ENCODE measurements at regions not wholly inside any gene's neighbourhood (a gene's known extent, or its start where the extent isn't known, plus 50 kb on each side); places are given as distances from the start of the nearest gene placed in this dataset.

- Histone ChIP-seq H3K4me1 (no peaks in the 10 kb centered on the region), H3K4me3 (no peak overlapping the region), H3K27ac (no peak overlapping the region), H3K4me2 (no peak overlapping the region), H3K9me3 (no peaks in the 10 kb centered on the region)
- WGBS (ENCODE audit: missing lambda C conversion rate), result 76% methylated on average over 7 of the region's 7 CpGs
- ChIA-PET CTCF (no interaction called here), POLR2A (no interaction called here)
- ATAC-seq (no peak), DNase-seq (ENCODE audit: low read depth in 1 of 2, low spot score in 1 of 2) (no peak), FAIRE-seq (no peak)
- TF ChIP-seq JUNB (IDR thresholded peaks at IDR 0.05) (no peak), ZC3H11A (IDR thresholded peaks at IDR 0.05) (no peak), HEYL (CRISPR knock-in tag; IDR thresholded peaks at IDR 0.05) (no peak), RCOR1 (IDR thresholded peaks at IDR 0.05; ENCODE audit: low read depth, low read length) (no peak), NR3C1 (IDR thresholded peaks at IDR 0.05) (no peak), ATOH8 (CRISPR knock-in tag; IDR thresholded peaks at IDR 0.05; ENCODE audit: low read depth) (no peak), TFCP2L1 (CRISPR knock-in tag; IDR thresholded peaks at IDR 0.05) (no peak), E2F6 (IDR thresholded peaks at IDR 0.05; ENCODE audit: borderline replicate concordance, low read depth) (no peak), HES2 (IDR thresholded peaks at IDR 0.05) (no peak), KDM1A (IDR thresholded peaks at IDR 0.05; ENCODE audit: low read depth) (no peak), NFE2L2 (conservative IDR thresholded peaks at IDR 0.05; ENCODE audit: low read length) (no peak), ESRRA (IDR thresholded peaks at IDR 0.05; ENCODE audit: borderline replicate concordance, low read length) (no peak), RNF2 (IDR thresholded peaks at IDR 0.05; ENCODE audit: borderline replicate concordance, low read depth) (no peak), SMC3 (IDR thresholded peaks at IDR 0.05) (no peak), GATA3 (IDR thresholded peaks at IDR 0.05; ENCODE audit: borderline replicate concordance) (no peak), ZFP36 (IDR thresholded peaks at IDR 0.05; ENCODE audit: borderline replicate concordance, partially characterized antibody) (no peak)
Observed at GRCh38 chr4:85018983-85019382, 52.5 kb upstream of the WDFY3 start.

GRCh38 chr4:85019411-85019810, 52.9 kb upstream of the WDFY3 start:
- Histone ChIP-seq H3K9me3 (no peaks in the 10 kb centered on the region), H3K4me2 (no peak overlapping the region), H3K27ac (no peak overlapping the region), H3K4me3 (no peak overlapping the region), H3K4me1 (no peaks in the 10 kb centered on the region)
- DNase-seq (ENCODE audit: low read depth in 1 of 2, low spot score in 1 of 2) (no peak), ATAC-seq (no peak), FAIRE-seq (no peak)
- ChIA-PET POLR2A (no interaction called here), CTCF (no interaction called here)
- TF ChIP-seq RAD21 (conservative IDR thresholded peaks at IDR 0.05 in 1 of 2, IDR thresholded peaks at IDR 0.05 in 1 of 2), result no peak
- no peak for TF ChIP-seq JUN (IDR thresholded peaks at IDR 0.05)
- no peak for TF ChIP-seq HDAC2 (IDR thresholded peaks at IDR 0.05)
- TF ChIP-seq HOXB5 (CRISPR knock-in tag; IDR thresholded peaks at IDR 0.05), result no peak
- no peak for TF ChIP-seq USF2 (IDR thresholded peaks at IDR 0.05)
- no peak for TF ChIP-seq EHF (CRISPR knock-in tag; IDR thresholded peaks at IDR 0.05)
- TF ChIP-seq KDM5A (IDR thresholded peaks at IDR 0.05), result no peak
- no peak for TF ChIP-seq CTCF (IDR thresholded peaks at IDR 0.05)
- TF ChIP-seq HES2 (IDR thresholded peaks at IDR 0.05), result no peak
- no peak for TF ChIP-seq CHD2 (IDR thresholded peaks at IDR 0.05; ENCODE audit: low read length, partially characterized antibody)
- no peak for TF ChIP-seq TFCP2L1 (CRISPR knock-in tag; IDR thresholded peaks at IDR 0.05)
- no peak for TF ChIP-seq BCL3 (IDR thresholded peaks at IDR 0.05)
- no peak for TF ChIP-seq BHLHE40 (IDR thresholded peaks at IDR 0.05; ENCODE audit: low read depth, low read length)
- TF ChIP-seq CHD4 (IDR thresholded peaks at IDR 0.05; ENCODE audit: borderline replicate concordance), result no peak
- 36% methylated on average over 2 of the region's 2 CpGs for WGBS (ENCODE audit: missing lambda C conversion rate)
